GM13977 (cell line): ENCODE measurements at regions not wholly inside any gene's neighbourhood (a gene's known extent, or its start where the extent isn't known, plus 50 kb on each side); places are given as distances from the start of the nearest gene placed in this dataset.

Experiments used
- DNase-seq: peaks from one replicate; pipeline ENCODE4 v3.0.0; 2012; ENCODE audit warnings: low spot score
- CTCF ChIP-seq: IDR thresholded peaks from 2 replicates; pipeline ENCODE4 v1.5.1; 2012; ENCODE audit warnings: mild to moderate bottlenecking, control low read depth; ENCODE audit not compliant: insufficient read depth; ENCODE audit errors: extremely low read depth, missing control alignments
- in situ Hi-C: fragments of 300-500 bp; cut with MboI; formaldehyde crosslinking; loops from one replicate; pipeline ENCODE4 v1.12.0; 2022; ENCODE audit warnings: low sequenced_read_pairs, low pct_unique_long_range_greater_than_20kb, mixed read lengths, inconsistent platforms; ENCODE audit not compliant: unreplicated experiment

- TF ChIP-seq CTCF, result no peak
- no peak for DNase-seq
- in situ Hi-C loops, result no loop called here
Observed at GRCh38 chr2:139194546-139194945, 414.4 kb upstream of the NXPH2 start.

GRCh38 chr2:139177041-139177440 is 396.9 kb upstream of the NXPH2 start:
- in situ Hi-C loops, result no loop called here
- TF ChIP-seq CTCF, result no peak
- no peak for DNase-seq

DNA sequence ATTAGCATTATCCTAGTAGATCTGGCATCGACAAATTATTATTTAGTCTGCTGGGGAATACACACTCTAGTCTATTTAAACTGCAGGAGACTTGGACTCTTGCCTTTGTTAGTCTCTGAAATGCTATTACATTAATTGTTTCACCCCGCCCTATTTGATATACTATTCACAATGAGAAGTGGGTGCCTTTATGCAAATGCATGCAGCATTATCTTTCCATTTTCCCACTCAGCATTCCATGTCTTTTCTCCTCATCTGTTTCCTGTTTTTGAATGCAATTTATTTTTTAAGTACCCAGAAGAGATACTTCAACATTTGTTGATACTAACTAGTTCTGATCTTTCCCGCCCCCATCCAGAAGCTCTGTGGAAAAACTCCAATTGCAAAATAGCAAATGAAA is 395.3 kb upstream of the NXPH2 start:
- in situ Hi-C loops, result no loop called here
- no peak for DNase-seq
- no peak for TF ChIP-seq CTCF

- in situ Hi-C loops, result no loop called here
- TF ChIP-seq CTCF, result no peak
- no peak for DNase-seq
Observed at GRCh38 chr2:139170406-139170805, 390.2 kb upstream of the NXPH2 start.

- no peak for DNase-seq
- in situ Hi-C loops, result no loop called here
- no peak for TF ChIP-seq CTCF
Observed at GRCh38 chr2:139165601-139166000, 385.4 kb upstream of the NXPH2 start.

GRCh38 chr2:139165041-139165440 is 384.9 kb upstream of the NXPH2 start:
- no peak for TF ChIP-seq CTCF
- DNase-seq, result no peak
- in situ Hi-C loops, result no loop called here

- in situ Hi-C loops, result no loop called here
Observed at GRCh38 chr2:139162957-139163356, 382.8 kb upstream of the NXPH2 start.

More at GRCh38 chr2:139162957-139163356, 382.8 kb upstream of the NXPH2 start:
- no peak for DNase-seq
- TF ChIP-seq CTCF, result no peak
